Fibroblast of lung (primary cell): ENCODE measurements at regions not wholly inside any gene's neighbourhood (a gene's known extent, or its start where the extent isn't known, plus 50 kb on each side); places are given as distances from the start of the nearest gene placed in this dataset.
"Not testable (repeated sequence)": the region's sequence is repeated elsewhere in the genome, so short reads cannot be mapped to it uniquely, and the experiment has no call there.

ENCODE experiments used
- DNase-seq, 2 donors: peaks; one replicate each; pipeline versions ENCODE4 v3.0.0 to v3.0.0-alpha.2; 2010; ENCODE audit warnings: low read depth in 2 of 2
- H2AFZ ChIP-seq: 2 replicates; pipeline ENCODE4 v1.5.1; 2012; ENCODE audit warnings: low read length, control low read depth, inconsistent platforms
- H3K27ac ChIP-seq: 2 replicates; pipeline ENCODE4 v1.5.1; 2011; ENCODE audit warnings: low read length, control low read depth; ENCODE audit not compliant: insufficient read depth
- H3K27me3 ChIP-seq: 2 replicates; pipeline ENCODE4 v1.5.1; 2011; ENCODE audit warnings: mild to moderate bottlenecking, low read length; ENCODE audit not compliant: control insufficient read depth, insufficient read depth
- H3K36me3 ChIP-seq: 2 replicates; pipeline ENCODE4 v1.5.1; 2011; ENCODE audit warnings: low read length; ENCODE audit not compliant: control insufficient read depth, insufficient read depth
- H3K4me1 ChIP-seq: 2 replicates; pipeline ENCODE4 v1.5.1; 2011; ENCODE audit warnings: low read length; ENCODE audit not compliant: control insufficient read depth, insufficient read depth; ENCODE audit errors: extremely low read depth
- H3K4me2 ChIP-seq: 2 replicates; pipeline ENCODE4 v1.5.1; 2011; ENCODE audit warnings: low read length, control low read depth; ENCODE audit not compliant: insufficient read depth; ENCODE audit errors: extremely low read depth
- H3K4me3 ChIP-seq, 4 experiments: fragments of 200-600 bp in 1 of 4; sonication (generic) in 1 of 4; replicated peaks in 1 of 4; 2 replicates each; pipeline ENCODE4 v1.5.1; 2011 to 2016; ENCODE audit warnings: low read length in 4 of 4, low read depth in 3 of 4, mild to moderate bottlenecking in 3 of 4, control low read depth in 2 of 4, inconsistent platforms in 1 of 4, mixed read lengths in 1 of 4; ENCODE audit not compliant: insufficient read depth in 1 of 4; ENCODE audit errors: control extremely low read depth in 1 of 4
- H3K79me2 ChIP-seq: 2 replicates; pipeline ENCODE4 v1.5.1; 2012; ENCODE audit warnings: mild to moderate bottlenecking, low read length, inconsistent platforms; ENCODE audit not compliant: control insufficient read depth, insufficient read depth
- H3K9ac ChIP-seq: 2 replicates; pipeline ENCODE4 v1.5.1; 2011; ENCODE audit warnings: mild to moderate bottlenecking, low read length, control low read depth; ENCODE audit not compliant: insufficient read depth
- H3K9me3 ChIP-seq: 2 replicates; pipeline ENCODE4 v1.5.1; 2012; ENCODE audit warnings: low read depth, low read length; ENCODE audit not compliant: control insufficient read depth, insufficient read depth
- H4K20me1 ChIP-seq: 2 replicates; pipeline ENCODE4 v1.5.1; 2011; ENCODE audit warnings: low read length; ENCODE audit not compliant: control insufficient read depth, insufficient read depth; ENCODE audit errors: extremely low read depth
- EZH2 ChIP-seq: IDR thresholded peaks from 2 replicates; pipeline ENCODE4 v1.5.1; 2012; ENCODE audit warnings: low read length, control low read depth, mild to moderate bottlenecking; ENCODE audit errors: missing control alignments
- TF ChIP-seq, protein P1 (sequence below), 2 donors: IDR thresholded peaks in 1 of 2; conservative IDR thresholded peaks in 1 of 2; 1 replicate in 1 of 2; 2 replicates in 1 of 2; pipeline ENCODE4 v1.5.1; 2011 to 2012; ENCODE audit warnings: low read length in 2 of 2, control low read depth in 1 of 2, inconsistent platforms in 1 of 2, low read depth in 1 of 2, mild to moderate bottlenecking in 1 of 2

DNA sequence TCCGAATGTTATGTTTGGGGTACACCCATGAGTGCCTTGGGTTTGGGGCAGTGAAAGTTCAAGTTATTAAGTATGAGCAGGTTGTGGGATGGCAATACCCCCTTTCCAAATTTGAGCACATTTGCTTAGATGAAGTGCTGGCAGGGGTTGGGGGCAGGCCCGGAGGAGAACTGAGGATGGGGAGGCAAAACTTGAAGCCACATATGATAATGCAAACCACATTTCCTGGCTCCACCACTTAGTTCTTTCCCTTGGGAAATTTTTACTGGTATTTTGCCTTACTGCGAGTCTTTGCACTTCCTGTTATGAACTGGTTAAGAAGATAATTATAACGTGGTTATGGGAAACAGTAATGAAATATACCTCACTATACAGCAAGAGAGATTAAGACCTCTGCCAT lies 336.0 kb upstream of the ONECUT1 start:
- H3K27ac ChIP-seq, result no peak overlapping the region
- TF ChIP-seq, protein P1, sequence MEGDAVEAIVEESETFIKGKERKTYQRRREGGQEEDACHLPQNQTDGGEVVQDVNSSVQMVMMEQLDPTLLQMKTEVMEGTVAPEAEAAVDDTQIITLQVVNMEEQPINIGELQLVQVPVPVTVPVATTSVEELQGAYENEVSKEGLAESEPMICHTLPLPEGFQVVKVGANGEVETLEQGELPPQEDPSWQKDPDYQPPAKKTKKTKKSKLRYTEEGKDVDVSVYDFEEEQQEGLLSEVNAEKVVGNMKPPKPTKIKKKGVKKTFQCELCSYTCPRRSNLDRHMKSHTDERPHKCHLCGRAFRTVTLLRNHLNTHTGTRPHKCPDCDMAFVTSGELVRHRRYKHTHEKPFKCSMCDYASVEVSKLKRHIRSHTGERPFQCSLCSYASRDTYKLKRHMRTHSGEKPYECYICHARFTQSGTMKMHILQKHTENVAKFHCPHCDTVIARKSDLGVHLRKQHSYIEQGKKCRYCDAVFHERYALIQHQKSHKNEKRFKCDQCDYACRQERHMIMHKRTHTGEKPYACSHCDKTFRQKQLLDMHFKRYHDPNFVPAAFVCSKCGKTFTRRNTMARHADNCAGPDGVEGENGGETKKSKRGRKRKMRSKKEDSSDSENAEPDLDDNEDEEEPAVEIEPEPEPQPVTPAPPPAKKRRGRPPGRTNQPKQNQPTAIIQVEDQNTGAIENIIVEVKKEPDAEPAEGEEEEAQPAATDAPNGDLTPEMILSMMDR (conservative IDR thresholded peaks at IDR 0.05 in 1 of 2, IDR thresholded peaks at IDR 0.05 in 1 of 2; ENCODE audit: low read depth in 1 of 2, low read length in 2 of 2), result no peak
- no peak for TF ChIP-seq EZH2

GRCh38 chr15:53122818-53123217 lies 332.7 kb upstream of the ONECUT1 start:
- Histone ChIP-seq H3K4me1 (no peaks in the 10 kb centered on the region), H3K4me3 (no peak overlapping the region), H3K9me3 (no peaks in the 10 kb centered on the region), H3K79me2 (no peaks in the 10 kb centered on the region), H2AFZ (no peak overlapping the region), H3K4me2 (no peak overlapping the region), H3K27me3 (no peaks in the 10 kb centered on the region), H3K9ac (no peak overlapping the region), H3K27ac (no peak overlapping the region), H3K36me3 (no peaks in the 10 kb centered on the region), H4K20me1 (no peaks in the 10 kb centered on the region)
- no peak for DNase-seq
- TF ChIP-seq, protein P1 (conservative IDR thresholded peaks at IDR 0.05 in 1 of 2, IDR thresholded peaks at IDR 0.05 in 1 of 2; ENCODE audit: low read depth in 1 of 2, low read length in 2 of 2), result no peak
- TF ChIP-seq EZH2, result no peak

More for the DNA sequence above, 336.0 kb upstream of the ONECUT1 start:
- H3K27me3 ChIP-seq, result no peaks in the 10 kb centered on the region
- no peaks in the 10 kb centered on the region for H3K79me2 ChIP-seq
- H3K4me3 ChIP-seq, result no peak overlapping the region
- no peak overlapping the region for H3K4me2 ChIP-seq
- H3K9me3 ChIP-seq, result no peaks in the 10 kb centered on the region
- H3K36me3 ChIP-seq, result no peaks in the 10 kb centered on the region
- no peak for DNase-seq
- no peaks in the 10 kb centered on the region for H3K4me1 ChIP-seq
- no peak overlapping the region for H3K9ac ChIP-seq
- H2AFZ ChIP-seq, result no peak overlapping the region
- H4K20me1 ChIP-seq, result no peaks in the 10 kb centered on the region

GRCh38 chr15:53116915-53117314 lies 326.8 kb upstream of the ONECUT1 start:
- not testable (repeated sequence) for H3K27me3 ChIP-seq, H2AFZ ChIP-seq, H3K79me2 ChIP-seq, DNase-seq, H3K9me3 ChIP-seq, H3K4me1 ChIP-seq, H3K27ac ChIP-seq, H4K20me1 ChIP-seq, H3K36me3 ChIP-seq, H3K4me3 ChIP-seq, H3K4me2 ChIP-seq, H3K9ac ChIP-seq

DNA sequence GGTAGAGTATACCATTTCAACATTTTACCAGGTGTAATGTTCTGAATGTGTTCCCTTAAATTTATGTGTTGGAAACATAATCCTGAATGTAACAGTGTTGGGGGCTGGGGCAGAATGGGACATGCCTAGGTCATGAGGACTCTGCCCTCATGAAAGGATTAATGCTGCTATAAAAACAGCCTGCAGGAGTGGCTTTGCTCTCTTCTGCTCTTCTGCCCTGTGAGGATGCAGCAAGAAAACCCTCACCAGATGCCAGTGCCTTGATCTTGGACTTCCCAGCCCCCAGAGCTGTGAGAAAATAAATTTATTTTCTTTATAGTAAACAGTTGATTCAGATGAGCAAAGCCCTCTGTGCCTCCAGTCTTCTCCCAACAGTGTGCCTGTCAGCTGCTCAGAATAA lies 326.0 kb upstream of the ONECUT1 start:
- Histone ChIP-seq H2AFZ (no peak overlapping the region), H3K27me3 (no peaks in the 10 kb centered on the region), H4K20me1 (no peaks in the 10 kb centered on the region), H3K4me3 (no peak overlapping the region), H3K4me2 (no peak overlapping the region), H3K4me1 (no peaks in the 10 kb centered on the region), H3K9ac (no peak overlapping the region), H3K9me3 (no peaks in the 10 kb centered on the region), H3K36me3 (no peaks in the 10 kb centered on the region), H3K79me2 (no peaks in the 10 kb centered on the region), H3K27ac (no peak overlapping the region)
- no peak for TF ChIP-seq EZH2
- TF ChIP-seq, protein P1 (conservative IDR thresholded peaks at IDR 0.05 in 1 of 2, IDR thresholded peaks at IDR 0.05 in 1 of 2; ENCODE audit: low read depth in 1 of 2, low read length in 2 of 2), result no peak
- no peak for DNase-seq
